HepG2 (cell line): ENCODE measurements at regions not wholly inside any gene's neighbourhood (a gene's known extent, or its start where the extent isn't known, plus 50 kb on each side); places are given as distances from the start of the nearest gene placed in this dataset.

Source experiments
- HOXD1 ChIP-seq: sonication (generic); formaldehyde crosslinking; IDR thresholded peaks from 2 replicates; pipeline ENCODE4 v1.5.0; 2020; ENCODE audit warnings: missing genetic modification reagents
- IRF9 ChIP-seq: sonication (generic); formaldehyde crosslinking; IDR thresholded peaks from 2 replicates; pipeline ENCODE4 v1.8.0; 2022; ENCODE audit warnings: missing genetic modification reagents, mild to moderate bottlenecking, borderline replicate concordance
- JARID2 ChIP-seq: sonication (generic); formaldehyde crosslinking; IDR thresholded peaks from 2 replicates; pipeline ENCODE4 v1.8.1; 2023; ENCODE audit warnings: missing genetic modification reagents, inconsistent platforms; ENCODE audit not compliant: insufficient replicate concordance
- SETDB1 ChIP-seq: sonication (generic); formaldehyde crosslinking; IDR thresholded peaks from 2 replicates; pipeline ENCODE4 v1.5.1; 2020; ENCODE audit warnings: missing genetic modification reagents, mild to moderate bottlenecking, borderline replicate concordance
- ZNF280D ChIP-seq: sonication (generic); formaldehyde crosslinking; IDR thresholded peaks from 2 replicates; pipeline ENCODE4 v1.5.1; 2020; ENCODE audit warnings: mild to moderate bottlenecking, missing genetic modification reagents
- ZNF619 ChIP-seq: sonication (generic); formaldehyde crosslinking; IDR thresholded peaks from 2 replicates; pipeline ENCODE4 v1.4.0; 2020; ENCODE audit warnings: mild to moderate bottlenecking, missing genetic modification reagents
- ZNF781 ChIP-seq: sonication (generic); formaldehyde crosslinking; IDR thresholded peaks from 2 replicates; pipeline ENCODE4 v1.5.1; 2020; ENCODE audit warnings: borderline replicate concordance, mild to moderate bottlenecking, missing genetic modification reagents; ENCODE audit errors: not compliant biosample characterization
- TF ChIP-seq, protein P1 (sequence below): sonication (generic); formaldehyde crosslinking; IDR thresholded peaks from 2 replicates; pipeline ENCODE4 v1.4.0; 2020; ENCODE audit warnings: low read depth, mild to moderate bottlenecking, missing genetic modification reagents

DNA sequence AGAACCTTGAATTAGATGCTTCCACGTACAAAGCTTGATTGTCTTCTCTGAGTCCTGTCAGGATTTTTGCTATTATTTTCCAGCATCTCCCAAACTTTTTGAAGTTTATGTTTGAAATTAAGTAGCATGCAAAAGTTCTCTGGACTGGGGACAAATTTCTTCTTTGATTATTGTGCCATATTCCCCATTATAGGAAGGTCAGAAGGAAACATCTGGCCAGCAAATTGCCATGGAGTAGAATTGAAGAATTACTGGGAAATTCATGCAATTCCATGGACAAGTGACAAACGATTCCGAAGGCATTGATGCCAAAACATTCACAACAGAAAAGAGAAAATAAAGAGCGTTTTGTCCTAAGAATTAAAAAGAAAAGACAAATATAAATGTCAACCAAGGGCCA, 737.2 kb downstream of the CDH11 start (continued):
- TF ChIP-seq ZNF280D: no peak
- TF ChIP-seq HOXD1 (CRISPR knock-in tag): no peak
- no peak for TF ChIP-seq JARID2 (CRISPR knock-in tag)
- TF ChIP-seq SETDB1 (CRISPR knock-in tag): no peak
- TF ChIP-seq IRF9 (CRISPR knock-in tag): no peak
- TF ChIP-seq, protein P1, sequence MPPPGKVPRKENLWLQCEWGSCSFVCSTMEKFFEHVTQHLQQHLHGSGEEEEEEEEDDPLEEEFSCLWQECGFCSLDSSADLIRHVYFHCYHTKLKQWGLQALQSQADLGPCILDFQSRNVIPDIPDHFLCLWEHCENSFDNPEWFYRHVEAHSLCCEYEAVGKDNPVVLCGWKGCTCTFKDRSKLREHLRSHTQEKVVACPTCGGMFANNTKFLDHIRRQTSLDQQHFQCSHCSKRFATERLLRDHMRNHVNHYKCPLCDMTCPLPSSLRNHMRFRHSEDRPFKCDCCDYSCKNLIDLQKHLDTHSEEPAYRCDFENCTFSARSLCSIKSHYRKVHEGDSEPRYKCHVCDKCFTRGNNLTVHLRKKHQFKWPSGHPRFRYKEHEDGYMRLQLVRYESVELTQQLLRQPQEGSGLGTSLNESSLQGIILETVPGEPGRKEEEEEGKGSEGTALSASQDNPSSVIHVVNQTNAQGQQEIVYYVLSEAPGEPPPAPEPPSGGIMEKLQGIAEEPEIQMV (CRISPR knock-in tag): no peak
- no peak for TF ChIP-seq ZNF619 (CRISPR knock-in tag)
- no peak for TF ChIP-seq ZNF781
